NCI-H510A (cell line): ENCODE measurements at regions not wholly inside any gene's neighbourhood (a gene's known extent, or its start where the extent isn't known, plus 50 kb on each side); places are given as distances from the start of the nearest gene placed in this dataset.
"Not testable (repeated sequence)": the region's sequence is repeated elsewhere in the genome, so short reads cannot be mapped to it uniquely, and the experiment has no call there.

Source experiments
- DNase-seq: peaks from one replicate; lab custom pipeline; 2025; lab: John Stamatoyannopoulos, UW

- no peak for DNase-seq
Measured at GRCh38 chr18:37854396-37854795, 288.8 kb upstream of the CELF4 start.

GRCh38 chr18:37853706-37854105 lies 288.1 kb upstream of the CELF4 start:
- no peak for DNase-seq

- DNase-seq: no peak
Measured at GRCh38 chr18:37852464-37852863, 286.9 kb upstream of the CELF4 start.

GRCh38 chr18:37847544-37847943 lies 281.9 kb upstream of the CELF4 start:
- DNase-seq: no peak

DNA sequence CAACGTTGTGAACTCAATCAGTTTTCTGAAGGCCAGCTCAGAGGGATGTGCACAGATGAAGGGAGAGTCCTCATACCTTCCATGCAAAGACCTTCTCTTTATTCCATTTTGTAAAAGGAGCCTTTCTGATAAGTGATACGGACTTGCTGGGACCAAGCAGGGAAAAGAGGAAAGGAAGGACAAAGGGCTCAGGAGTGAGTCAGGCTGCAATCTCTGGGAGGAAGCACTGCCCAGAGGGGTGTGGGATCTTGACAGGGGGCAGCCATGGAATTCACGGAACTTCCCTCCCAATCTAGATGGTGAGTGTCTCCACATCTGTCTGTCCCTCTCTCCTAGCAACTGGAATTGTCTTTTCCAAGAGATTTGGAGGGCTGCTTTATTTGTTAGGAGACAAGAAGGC lies 281.4 kb upstream of the CELF4 start:
- DNase-seq: no peak

DNA sequence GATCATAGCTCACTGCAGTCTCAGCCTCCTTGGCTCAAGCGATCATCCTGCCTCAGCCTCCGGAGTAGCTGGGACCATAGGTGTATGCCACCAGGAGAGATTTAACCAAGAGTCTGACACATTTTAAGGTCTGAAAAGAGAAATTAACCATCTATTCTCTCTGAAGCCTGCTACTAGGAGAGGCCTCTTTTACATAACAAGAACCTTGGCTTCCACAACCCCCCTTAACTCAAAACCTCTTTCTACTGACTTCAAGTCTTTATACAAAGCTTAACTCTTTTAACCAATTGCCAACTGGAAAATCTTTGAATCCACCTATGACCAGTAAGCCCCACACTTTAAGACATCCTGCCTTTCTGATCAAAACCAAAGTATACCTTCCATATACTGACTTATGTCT lies 279.9 kb upstream of the CELF4 start:
- no peak for DNase-seq

DNA sequence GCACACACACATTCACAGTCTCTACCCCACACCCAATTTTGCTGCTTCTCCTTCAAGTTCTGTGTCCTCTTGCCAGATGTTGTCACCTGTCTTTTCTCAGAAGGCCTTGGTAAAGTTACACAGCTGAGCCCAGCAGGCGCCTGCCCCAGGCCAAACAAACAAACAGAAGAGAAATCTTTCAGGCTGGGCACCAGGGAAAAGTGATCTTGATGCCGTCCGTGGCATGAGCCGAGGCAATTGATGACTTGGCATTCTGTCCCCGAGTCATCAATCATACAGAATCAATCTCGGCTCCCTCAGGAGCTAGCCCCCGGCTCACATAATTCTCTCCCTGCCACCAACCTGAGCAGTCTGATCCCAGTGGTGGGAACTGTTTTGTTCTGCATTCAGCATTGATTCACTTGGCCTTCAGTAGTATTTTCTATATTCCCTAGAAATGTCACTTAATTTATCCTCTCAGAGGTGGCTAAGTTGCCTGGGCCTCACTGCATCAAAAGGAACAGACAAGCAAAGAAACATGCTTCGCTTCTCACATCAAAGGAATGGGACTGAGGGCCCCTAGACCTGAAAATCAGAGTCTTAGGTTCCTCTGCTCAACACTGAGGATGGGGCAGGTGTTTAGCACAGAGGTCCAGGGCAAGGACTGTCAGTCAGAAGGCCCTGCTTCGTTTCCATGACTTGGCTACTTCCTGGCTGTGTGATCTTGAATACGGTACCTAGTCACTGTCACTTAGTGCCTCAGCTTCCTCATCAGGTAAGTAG lies 278.8 kb upstream of the CELF4 start:
- DNase-seq: no peak

DNA sequence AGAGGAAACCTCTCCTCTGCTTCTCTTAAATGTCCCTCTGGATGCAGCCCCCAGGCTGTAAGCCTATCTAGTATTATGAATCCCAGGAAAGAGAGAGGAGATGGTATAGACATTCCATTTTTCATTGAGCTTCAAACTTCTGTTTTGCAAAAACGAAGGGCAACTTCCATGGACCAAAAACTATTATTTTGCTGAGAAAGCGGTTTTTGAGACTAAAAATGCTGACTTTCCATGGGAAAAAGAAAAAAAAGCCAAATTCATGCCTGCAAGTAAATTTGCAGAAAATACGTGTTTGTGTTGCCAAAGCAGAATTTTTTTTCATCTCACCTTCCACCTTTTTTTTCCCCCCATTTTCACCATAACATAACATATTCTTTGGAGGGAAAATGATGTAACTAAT lies 272.5 kb upstream of the CELF4 start:
- no peak for DNase-seq

- no peak for DNase-seq
Measured at GRCh38 chr18:37836071-37836970, 270.7 kb upstream of the CELF4 start.

GRCh38 chr18:37832010-37832695 lies 266.6 kb upstream of the CELF4 start:
- not testable (repeated sequence) for DNase-seq

- DNase-seq: no peak
Measured at GRCh38 chr18:37812961-37813360, 247.4 kb upstream of the CELF4 start.

DNA sequence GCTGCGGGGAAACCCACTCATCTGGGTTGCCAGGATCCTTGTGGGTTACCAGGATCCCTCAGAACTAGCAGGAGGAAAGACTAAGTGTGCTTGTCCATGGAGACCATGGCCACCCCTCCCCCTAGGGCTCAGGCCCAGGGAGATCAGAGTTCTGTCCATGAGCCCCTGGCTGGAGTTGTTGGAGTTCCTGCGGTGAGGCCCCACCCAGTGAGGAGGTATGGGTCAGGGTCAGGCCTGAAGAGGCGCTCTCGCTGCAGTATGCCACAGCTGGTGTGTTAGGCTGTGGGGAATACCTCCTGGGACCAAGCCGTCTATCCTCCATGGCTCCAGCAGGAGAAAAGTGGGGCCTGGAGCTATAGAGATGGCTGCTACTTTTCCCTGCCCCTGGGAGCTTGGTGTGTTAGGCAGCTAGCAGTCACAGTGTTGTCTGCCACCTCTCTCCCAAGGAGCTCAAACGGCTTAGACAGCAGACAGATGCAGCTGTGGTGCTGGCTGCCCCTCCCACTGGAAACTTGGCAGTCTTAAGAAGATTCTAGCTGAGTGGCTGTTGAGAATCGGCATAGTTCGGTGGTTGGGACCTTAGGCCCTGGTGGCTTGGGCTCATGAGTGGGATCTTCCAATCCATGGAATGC lies 240.3 kb upstream of the CELF4 start:
- DNase-seq: no peak

DNA sequence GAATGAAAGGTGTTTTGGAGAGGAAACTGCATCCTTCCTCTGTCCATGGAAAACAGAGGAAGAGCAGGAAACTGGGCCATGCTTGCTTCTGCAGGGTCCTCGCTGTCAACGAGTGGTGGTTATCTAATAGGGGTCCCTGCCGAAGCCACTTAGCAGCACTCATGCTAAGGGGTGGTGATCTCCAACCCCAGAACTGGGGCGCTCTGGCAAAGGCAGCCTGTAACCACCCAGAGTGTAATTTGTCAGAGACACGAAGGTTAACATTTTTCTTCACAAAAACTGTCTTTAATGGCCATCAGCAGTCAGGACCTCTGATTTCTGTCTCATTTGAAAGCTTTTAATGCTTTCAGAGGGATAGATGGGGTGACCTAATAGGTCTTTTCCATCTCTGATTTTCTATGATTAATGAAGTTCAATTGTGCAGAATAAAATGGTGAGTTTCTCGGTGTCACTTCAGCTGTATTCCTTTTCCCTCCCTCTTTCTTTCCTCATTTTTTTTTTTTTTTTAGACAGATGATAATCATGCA lies 231.3 kb upstream of the CELF4 start:
- DNase-seq: no peak

DNA sequence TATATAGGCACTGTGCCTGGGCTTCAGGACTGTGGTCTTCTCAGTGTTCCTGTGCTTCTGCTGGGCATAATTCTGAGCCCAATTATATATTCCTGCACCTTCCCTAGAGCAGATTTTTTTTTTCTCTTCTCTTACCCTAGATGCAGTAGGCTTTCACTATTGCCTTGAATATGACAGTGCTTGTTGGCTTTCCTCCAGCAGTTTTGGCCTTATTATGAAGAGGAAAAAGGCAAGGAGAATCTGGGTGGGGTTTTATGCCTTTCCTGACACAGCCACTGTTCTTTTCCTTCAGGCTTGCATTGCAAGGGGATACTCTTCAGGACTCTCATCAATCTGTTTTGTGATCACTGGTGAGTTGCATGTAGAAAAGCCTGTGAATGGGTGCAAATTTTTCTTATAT lies 221.9 kb upstream of the CELF4 start:
- no peak for DNase-seq

GRCh38 chr18:37783771-37784170 lies 218.2 kb upstream of the CELF4 start:
- peak; percentile 5 for DNase-seq

- no peak for DNase-seq
Measured at GRCh38 chr18:37779220-37779619, 213.6 kb upstream of the CELF4 start.

DNA sequence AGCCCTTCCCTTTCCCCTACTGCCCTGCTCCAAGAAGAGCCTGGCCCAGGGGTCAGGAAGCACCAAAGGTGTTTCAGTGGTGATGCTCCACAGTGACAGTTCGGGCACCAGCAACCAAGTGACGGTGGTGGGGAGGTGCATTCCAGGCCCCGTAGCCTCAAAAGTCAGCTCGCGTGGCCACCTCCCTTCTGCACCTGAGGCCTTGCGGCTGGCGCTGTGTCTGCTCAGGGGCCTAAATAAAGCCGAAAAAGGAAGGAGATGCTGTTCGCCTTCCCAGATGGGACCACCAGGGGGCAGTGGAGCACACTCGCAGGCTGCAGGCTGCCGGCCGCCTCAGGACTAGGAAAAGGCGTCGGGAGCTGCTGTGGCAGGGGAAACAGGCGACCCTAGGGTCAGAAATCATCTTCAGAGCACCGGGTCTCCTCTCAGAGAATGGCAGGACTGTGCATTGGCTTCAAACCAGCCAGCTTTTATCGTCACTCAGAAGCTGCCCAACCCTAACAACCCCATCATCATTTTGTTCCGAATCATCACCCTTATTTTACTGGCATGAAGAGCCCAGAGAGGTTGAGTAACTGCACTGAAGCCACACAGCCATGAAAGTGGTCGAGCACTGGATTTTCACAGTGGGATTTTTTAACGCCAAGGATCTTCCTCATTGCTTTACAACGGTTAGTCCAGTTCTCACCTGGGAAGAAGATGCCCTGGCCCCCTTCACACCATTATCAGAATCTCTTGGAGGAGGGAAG lies 213.0 kb upstream of the CELF4 start:
- peak; percentile 48 for DNase-seq

DNA sequence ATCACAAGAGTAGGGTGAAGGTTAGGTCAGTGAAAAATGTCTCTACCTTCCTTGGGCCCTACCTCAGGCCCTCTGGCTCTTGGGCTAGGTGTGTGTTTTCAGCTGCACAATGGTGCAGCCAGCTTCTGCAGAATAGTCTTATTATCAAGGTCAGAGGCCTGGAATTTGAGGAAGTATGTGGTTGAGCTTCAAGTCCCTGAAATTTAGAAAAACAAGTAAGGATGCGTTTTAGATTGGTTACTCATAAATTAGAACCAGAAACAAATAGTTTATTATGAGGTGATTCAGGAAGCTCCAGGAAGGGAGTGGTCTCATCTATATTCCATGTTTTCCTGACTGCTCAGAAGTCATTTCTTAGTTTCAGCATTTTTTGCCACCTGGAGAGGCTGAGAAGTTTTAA lies 204.2 kb upstream of the CELF4 start:
- DNase-seq: no peak

- DNase-seq: no peak
Measured at GRCh38 chr18:37764541-37765288, 199.1 kb upstream of the CELF4 start.

- DNase-seq: no peak
Measured at GRCh38 chr18:37762076-37762621, 196.6 kb upstream of the CELF4 start.
